UCSD-AML1 (cell line): ENCODE measurements at regions not wholly inside any gene's neighbourhood (a gene's known extent, or its start where the extent isn't known, plus 50 kb on each side); places are given as distances from the start of the nearest gene placed in this dataset.

Experiments used
- DNase-seq: peaks from one replicate; lab custom pipeline; 2025; ENCODE audit not compliant: unreplicated experiment; lab: John Stamatoyannopoulos, UW

DNA sequence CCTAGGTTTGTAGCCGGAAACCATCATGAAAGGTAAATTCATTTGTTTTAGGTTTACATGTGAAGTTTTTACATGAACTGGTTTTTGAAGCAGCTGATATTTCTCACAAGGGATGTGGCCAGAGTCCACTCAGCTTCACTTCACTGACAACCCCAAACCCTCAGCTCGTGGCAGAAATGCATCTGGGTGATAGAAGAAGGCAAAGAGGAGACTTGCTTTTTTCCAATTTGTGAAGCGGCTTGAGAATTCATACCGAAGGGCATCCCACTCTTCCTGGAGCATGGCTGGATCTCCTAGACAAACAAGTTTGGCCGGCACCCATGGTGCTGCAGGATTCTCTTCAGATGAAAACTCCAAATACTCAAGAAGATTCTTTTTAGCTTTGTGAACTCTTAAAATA is 392.8 kb upstream of the CNR1 start:
- DNase-seq = no peak

DNA sequence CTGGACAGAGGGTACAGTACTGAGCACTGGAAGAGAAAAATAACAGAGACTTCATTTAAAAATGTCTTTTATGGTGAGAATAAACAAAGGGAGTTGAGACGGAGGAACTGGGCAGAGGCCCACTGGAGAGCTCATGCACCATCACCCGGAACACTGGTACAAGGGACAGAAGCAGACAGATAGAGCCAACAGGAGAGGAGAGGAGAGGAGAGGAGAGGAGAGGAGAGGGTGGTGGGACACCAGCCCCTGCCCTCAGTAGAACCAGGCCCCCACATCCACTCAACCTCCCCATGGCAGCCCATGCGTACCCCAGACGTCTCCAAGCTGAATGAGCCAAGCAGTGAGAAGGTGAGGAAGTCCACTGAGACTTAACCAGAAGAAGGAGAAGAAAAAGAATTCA is 390.5 kb upstream of the CNR1 start:
- DNase-seq = no peak

DNA sequence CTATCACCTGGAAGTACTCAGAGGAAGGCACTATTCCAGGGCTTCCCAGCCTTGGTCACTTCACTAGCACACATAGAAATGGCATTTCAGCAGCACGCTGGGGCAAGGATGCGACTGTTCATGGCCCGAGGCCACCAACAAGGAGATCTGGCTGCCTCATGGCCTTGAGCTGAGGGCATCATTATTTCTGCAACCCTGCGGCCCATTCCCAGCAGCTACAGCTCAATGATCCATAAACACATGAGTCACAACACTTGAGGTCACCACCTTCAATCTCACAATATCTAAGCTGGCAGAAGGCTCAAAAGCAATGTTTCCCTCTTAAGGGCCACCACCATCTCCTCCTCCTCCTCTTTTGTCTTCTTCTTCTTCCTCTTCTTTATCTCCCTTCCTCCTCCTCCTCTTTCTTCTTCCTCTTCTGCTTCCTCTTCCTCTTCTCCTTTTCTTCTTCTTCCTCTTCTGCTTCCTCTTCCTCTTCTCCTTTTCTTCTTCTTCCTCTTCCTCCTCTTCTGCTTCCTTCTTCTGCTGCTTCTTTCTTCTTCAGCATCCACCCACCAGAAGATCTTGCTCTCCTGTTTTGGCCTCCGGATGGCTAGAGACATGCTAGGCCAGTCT is 382.9 kb upstream of the CNR1 start:
- no peak for DNase-seq

GRCh38 chr6:88547768-88548167 is 381.6 kb upstream of the CNR1 start:
- DNase-seq = no peak

- no peak for DNase-seq
These were observed 379.8 kb upstream of the CNR1 start for GRCh38 chr6:88545991-88546390.

- DNase-seq = no peak
These were observed 379.0 kb upstream of the CNR1 start for GRCh38 chr6:88544986-88545612.

GRCh38 chr6:88539295-88539764 is 373.2 kb upstream of the CNR1 start:
- no peak for DNase-seq

DNA sequence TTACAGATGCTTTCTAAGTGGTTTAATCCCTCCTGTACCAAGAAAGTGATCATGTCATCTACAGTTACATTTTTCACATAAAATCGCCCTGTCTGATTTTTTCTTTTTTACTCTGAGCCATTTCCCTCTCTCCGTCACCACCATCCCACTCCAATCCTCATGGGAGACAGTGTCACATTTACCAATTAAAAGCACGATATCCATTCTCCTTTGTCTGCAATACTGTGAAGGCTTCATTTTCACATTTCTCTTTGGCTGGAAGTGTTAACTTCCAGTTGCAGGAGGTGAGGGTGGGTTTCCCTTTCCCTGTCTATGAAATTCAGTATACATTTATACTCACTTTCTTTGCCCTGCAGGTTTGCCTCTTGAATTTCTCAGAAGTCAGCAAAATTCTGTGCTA is 372.7 kb upstream of the CNR1 start:
- DNase-seq = no peak

- DNase-seq = peak; percentile 59
These were observed 372.1 kb upstream of the CNR1 start for GRCh38 chr6:88538130-88538706.

DNA sequence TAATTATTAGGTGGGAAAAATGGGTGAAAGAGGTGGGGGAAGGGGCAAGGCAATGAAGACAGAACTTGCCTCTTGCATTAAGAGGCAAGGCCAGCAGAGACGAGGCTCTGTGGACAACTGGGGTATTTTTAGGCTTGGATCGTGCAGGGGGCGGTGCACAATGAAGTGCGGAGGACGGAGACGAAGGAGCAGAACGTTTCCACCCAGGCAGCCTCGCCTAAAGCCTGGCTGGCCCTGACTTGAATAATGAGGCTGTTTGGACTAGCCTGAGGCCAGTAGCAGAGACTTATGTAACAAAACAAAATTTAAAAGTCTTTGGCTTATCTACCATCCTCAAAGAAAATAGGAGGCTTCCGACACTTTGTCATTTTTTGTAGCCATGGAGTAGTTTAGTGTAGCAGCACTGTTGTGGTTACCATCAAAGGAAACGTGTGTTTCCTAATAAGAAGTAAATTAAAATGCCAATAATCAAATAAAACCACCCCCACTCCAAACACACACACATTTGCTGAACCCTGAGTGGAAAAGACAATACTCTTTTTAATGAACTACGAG is 370.0 kb upstream of the CNR1 start:
- no peak for DNase-seq

DNA sequence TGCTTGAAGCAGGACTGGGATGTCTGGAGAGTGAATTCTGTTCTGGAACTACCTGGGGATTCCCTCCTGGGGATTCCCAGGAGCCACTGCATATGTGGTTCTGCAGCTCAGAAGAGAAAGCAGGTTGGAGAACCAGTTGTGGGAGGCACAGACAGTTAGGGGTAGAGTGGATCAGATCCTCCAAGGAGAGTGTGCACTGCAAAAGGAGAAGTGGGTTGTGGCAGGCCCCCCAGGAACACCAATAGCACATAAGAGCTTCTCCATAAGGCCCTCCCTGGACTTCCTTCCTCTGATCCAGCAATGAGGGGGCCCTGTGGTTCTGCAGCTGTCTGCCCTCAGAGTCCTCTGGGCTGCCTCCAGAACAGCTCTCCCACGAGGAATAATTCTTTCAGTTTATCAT is 369.2 kb upstream of the CNR1 start:
- DNase-seq = peak; percentile 41

- DNase-seq = no peak
These were observed 366.2 kb upstream of the CNR1 start for GRCh38 chr6:88532241-88532860.

DNA sequence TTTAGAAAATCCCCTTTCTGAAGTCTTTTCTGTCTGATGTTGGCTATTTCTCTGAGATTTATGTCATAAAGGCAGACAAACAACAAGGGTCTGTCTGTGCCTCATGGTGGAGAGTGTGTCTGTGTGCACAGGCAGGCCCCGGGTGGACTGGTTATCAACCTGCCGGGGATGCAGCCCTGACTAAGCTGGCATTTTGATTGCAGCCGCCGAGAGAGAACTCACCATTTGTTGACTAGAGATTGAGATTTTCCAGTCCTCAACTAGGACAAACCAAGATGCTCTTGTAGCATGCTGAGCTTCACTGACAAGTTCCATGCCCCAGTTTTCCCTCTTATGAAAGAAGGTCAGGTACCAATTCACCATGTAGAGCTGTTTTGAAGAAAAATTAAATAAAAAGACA is 363.6 kb upstream of the CNR1 start:
- no peak for DNase-seq

DNA sequence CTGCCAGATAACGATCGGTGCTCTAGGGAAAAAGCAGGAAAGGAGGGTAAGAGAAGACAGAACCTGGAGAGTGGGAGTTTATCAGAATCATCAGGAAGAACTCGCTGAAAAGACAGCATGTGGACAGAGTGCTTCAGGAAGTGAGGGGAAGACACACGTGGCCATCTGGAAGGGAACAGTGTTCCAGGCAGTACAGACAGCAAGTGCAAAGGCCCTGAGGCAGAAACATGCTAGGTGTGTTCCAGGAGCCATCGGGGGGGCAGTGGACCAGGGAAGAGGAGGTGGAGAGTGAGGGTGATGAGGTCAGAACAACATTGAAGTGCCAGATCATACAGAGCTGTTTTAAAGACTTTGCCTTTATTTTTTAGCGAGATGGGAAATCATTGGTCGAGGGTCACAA is 354.3 kb upstream of the CNR1 start:
- DNase-seq = no peak

DNA sequence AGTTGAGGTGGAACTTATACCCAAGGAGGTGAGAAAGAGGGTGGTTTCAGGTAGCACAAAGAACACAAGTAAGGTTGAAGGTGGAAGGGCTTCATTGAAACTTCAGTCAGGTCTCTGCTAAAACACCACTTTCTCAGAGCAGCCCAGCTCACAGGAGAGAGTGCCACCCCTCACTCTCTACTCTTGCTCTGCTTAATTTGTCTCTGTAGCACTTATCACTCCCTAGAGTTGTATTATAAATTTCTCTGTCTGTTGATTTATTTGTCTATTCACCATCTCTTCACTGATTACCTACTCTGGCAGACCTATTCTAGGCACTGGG is 353.8 kb upstream of the CNR1 start:
- no peak for DNase-seq

DNA sequence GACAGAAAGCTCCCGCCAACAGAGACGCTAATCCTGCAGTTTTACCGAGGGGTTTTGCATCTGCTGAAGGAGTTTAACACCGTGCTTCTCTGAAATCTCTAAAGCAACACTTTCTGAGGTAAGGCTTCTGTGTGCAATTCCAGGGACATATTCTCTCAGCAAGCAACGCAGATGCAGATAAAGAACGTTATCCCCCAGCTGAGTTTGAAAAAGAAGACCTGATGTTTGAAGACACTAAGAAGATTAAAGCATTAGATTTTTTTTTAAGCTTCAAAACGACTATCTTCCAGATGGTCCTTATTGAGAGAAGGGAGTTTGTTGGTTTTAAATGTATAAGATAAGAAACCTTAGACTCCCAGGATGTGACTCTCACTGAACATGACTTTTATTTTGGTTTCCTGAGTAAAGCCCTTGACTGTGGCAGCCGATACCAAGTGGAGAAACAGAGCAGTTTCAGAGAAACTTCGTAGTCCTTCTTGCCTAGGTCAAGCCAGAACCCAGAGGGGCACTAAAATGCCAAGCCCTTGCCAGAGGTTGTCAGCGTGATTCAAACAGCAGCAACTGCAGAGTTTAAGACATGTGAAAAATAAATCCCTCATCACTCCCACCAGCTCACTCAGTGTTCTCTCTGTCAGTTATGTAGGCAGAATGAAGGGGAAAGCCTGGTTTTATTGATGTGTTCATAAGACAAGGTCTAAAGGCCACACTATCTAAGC is 353.3 kb upstream of the CNR1 start:
- no peak for DNase-seq

- DNase-seq = no peak
These were observed 351.6 kb upstream of the CNR1 start for GRCh38 chr6:88517737-88518136.

DNA sequence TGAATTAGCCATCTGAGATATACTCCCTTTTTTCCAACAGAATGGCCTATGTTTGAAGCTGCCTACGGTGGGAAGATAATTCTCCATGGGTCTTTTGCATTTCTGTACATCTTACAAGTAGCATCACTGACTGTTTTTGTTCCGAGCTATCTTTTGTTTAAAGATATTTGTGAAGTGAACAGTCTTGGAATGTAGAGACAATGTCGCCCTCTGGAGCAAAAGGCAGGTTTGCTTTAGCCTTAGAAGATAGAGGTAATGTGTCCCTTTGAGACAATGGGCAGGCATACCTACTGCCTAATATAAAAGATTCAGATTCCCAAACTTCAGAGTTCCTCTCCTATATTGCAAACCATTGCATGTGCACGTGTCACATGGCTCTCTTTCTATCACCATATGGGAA is 347.8 kb upstream of the CNR1 start:
- no peak for DNase-seq

- no peak for DNase-seq
These were observed 347.3 kb upstream of the CNR1 start for GRCh38 chr6:88513471-88513870.

GRCh38 chr6:88512951-88513350 is 346.8 kb upstream of the CNR1 start:
- DNase-seq = no peak

- DNase-seq = no peak
These were observed 336.2 kb upstream of the CNR1 start for GRCh38 chr6:88502391-88502790.
